ENCODE measurements at regions not wholly inside any gene's neighbourhood (a gene's known extent, or its start where the extent isn't known, plus 50 kb on each side); places are given as distances from the start of the nearest gene placed in this dataset.

- Histone ChIP-seq H3K36me3 (replicated peaks in 1 of 2; ENCODE audit: control insufficient read depth in 1 of 2, insufficient read depth in 2 of 2, low read length in 2 of 2) (no peaks in the 10 kb centered on the region), H3K9me3 (replicated peaks in 1 of 2; ENCODE audit: control insufficient read depth in 1 of 2, insufficient read depth in 1 of 2, low read length in 2 of 2) (peaks cover 0 to 4% of the 10 kb centered on the region in 2 donors), H2AFZ (ENCODE audit: insufficient read depth, low read depth, low read length, poor library complexity, severe bottlenecking) (no peak overlapping the region), H3K9ac (ENCODE audit: insufficient read depth, low read length, poor library complexity, severe bottlenecking) (no peak overlapping the region), H3K4me3 (replicated peaks in 1 of 3; ENCODE audit: low read depth in 2 of 3, low read length in 3 of 3) (no peak overlapping the region), H3K4me1 (ENCODE audit: control insufficient read depth in 1 of 2, insufficient read depth in 2 of 2, low read length in 2 of 2) (no peaks in the 10 kb centered on the region), H4K20me1 (ENCODE audit: insufficient read depth, low read length) (no peaks in the 10 kb centered on the region), H3K79me2 (ENCODE audit: insufficient read depth, low read length) (no peaks in the 10 kb centered on the region), H3K27ac (ENCODE audit: low read depth in 1 of 2, low read length in 2 of 2) (no peak overlapping the region), H3K27me3 (ENCODE audit: control insufficient read depth in 2 of 2, insufficient read depth in 2 of 2, low read length in 2 of 2) (no peaks in the 10 kb centered on the region), H3K4me2 (replicated peaks; ENCODE audit: extremely low read depth, low read length, poor library complexity, severe bottlenecking) (no peak overlapping the region)
- WGBS (ENCODE audit: insufficient coverage) = 83% methylated on average over 3 of the region's 3 CpGs
- H3K36me3 Mint-ChIP-seq = no peaks in the 10 kb centered on the region
- H3K4me1 Mint-ChIP-seq = no peaks in the 10 kb centered on the region
- H3K9me3 Mint-ChIP-seq = peaks cover 0 to under 1% (median 0%) of the 10 kb centered on the region in 7 donors
- H3K4me3 Mint-ChIP-seq = no peak overlapping the region
- H3K27ac Mint-ChIP-seq = no peak overlapping the region
- no peak for DNase-seq
- no peak for TF ChIP-seq CTCF (IDR thresholded peaks at IDR 0.05)
- intact Hi-C loops (cut with micrococcal nuclease) = no loop called here
- peaks cover 0 to 1% (median 0%) of the 10 kb centered on the region in 3 donors for H3K27me3 Mint-ChIP-seq (ENCODE audit: low read depth in 3 of 3)
Measured at GRCh38 chr7:113294750-113295149, 176.4 kb upstream of the SMIM30 start.

DNA sequence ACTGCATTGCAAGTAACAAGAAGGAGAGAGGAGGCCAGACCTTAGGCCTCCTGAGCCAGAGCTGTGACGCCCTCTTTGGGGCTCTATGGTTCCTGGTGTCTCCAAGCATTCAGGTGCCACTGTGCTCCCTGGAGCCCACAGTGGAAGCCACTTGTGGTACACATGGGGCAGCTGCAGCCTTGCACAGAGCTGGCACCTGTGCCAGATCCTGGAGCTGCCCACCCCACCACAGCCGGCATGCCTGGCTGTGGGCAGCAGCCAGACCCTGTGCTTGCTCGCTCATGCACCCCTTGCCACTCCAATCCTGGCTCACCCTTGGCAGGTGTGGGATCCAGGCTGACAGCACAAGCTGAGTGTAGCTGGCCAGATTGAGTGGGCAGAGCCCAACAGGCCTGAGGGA is 173.8 kb upstream of the SMIM30 start:
- Histone ChIP-seq H3K9ac (ENCODE audit: insufficient read depth, low read length, poor library complexity, severe bottlenecking) (no peak overlapping the region), H3K9me3 (replicated peaks in 1 of 2; ENCODE audit: control insufficient read depth in 1 of 2, insufficient read depth in 1 of 2, low read length in 2 of 2) (peaks cover 0 to 4% of the 10 kb centered on the region in 2 donors), H3K36me3 (replicated peaks in 1 of 2; ENCODE audit: control insufficient read depth in 1 of 2, insufficient read depth in 2 of 2, low read length in 2 of 2) (no peaks in the 10 kb centered on the region), H3K4me1 (ENCODE audit: control insufficient read depth in 1 of 2, insufficient read depth in 2 of 2, low read length in 2 of 2) (no peaks in the 10 kb centered on the region), H4K20me1 (ENCODE audit: insufficient read depth, low read length) (no peaks in the 10 kb centered on the region), H3K27me3 (ENCODE audit: control insufficient read depth in 2 of 2, insufficient read depth in 2 of 2, low read length in 2 of 2) (no peaks in the 10 kb centered on the region), H2AFZ (ENCODE audit: insufficient read depth, low read depth, low read length, poor library complexity, severe bottlenecking) (no peak overlapping the region), H3K27ac (ENCODE audit: low read depth in 1 of 2, low read length in 2 of 2) (no peak overlapping the region), H3K4me3 (replicated peaks in 1 of 3; ENCODE audit: low read depth in 2 of 3, low read length in 3 of 3) (no peak overlapping the region), H3K4me2 (replicated peaks; ENCODE audit: extremely low read depth, low read length, poor library complexity, severe bottlenecking) (no peak overlapping the region), H3K79me2 (ENCODE audit: insufficient read depth, low read length) (no peaks in the 10 kb centered on the region)
- Mint-ChIP-seq H3K27me3 (ENCODE audit: low read depth in 3 of 3) (peaks cover 0 to 3% (median 0%) of the 10 kb centered on the region in 3 donors), H3K4me3 (no peak overlapping the region), H3K9me3 (no peaks in the 10 kb centered on the region), H3K27ac (no peak overlapping the region), H3K36me3 (no peaks in the 10 kb centered on the region), H3K4me1 (no peaks in the 10 kb centered on the region)
- 89% methylated on average over 3 of the region's 3 CpGs for WGBS (ENCODE audit: insufficient coverage)
- intact Hi-C loops (cut with micrococcal nuclease) = no loop called here
- no peak for TF ChIP-seq CTCF (IDR thresholded peaks at IDR 0.05)
- no peak for DNase-seq

All from CD14-positive monocyte (primary cell).